ENCODE measurements at regions not wholly inside any gene's neighbourhood (a gene's known extent, or its start where the extent isn't known, plus 50 kb on each side); places are given as distances from the start of the nearest gene placed in this dataset.

DNA sequence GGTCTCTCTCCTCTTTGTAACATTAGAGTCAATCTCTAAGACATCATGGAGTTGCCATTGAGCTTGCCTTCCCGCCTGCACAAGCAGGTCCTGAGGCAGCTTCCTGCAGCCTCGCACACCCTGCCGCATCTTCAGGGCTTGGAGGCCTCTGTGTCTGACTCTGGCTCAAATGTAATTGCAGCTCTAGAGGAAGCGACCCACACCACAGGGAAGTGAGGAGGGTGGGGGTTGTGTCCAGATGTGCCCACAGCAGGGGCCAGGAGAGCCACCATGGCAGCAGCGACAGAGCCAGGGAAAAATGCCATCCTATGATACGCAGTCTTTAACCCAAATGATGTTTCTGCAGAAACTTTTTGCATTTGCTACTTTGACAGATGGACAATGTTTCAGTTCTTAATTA, 216.0 kb upstream of the ZNF32 start:
- WGBS, 2 experiments (ENCODE audit: extremely low coverage in 1 of 2, insufficient coverage in 1 of 2, insufficient read length in 1 of 2, insufficient replicate concordance in 2 of 2, low coverage in 1 of 2, low lambda C conversion rate in 2 of 2, missing lambda C conversion rate in 1 of 2) = 84% methylated on average over 6 of the region's 6 CpGs; no CpG with 5 or more reads in 1 of the 2 experiments
- H2BK5ac ChIP-seq (ENCODE audit: low read depth, low read length) = no peak overlapping the region
- ChIA-PET POLR2A (ENCODE audit: partially characterized antibody) (interaction anchor here (0.5 kb wide), 1 partner anchor 176 kb away, joined by 3 read pairs; no protein-coding TSS in a partner anchor), CTCF (ENCODE audit: partially characterized antibody) (interaction anchor here (1.6 kb wide), 1 partner anchor 99 kb away, joined by 3 read pairs; no protein-coding TSS in a partner anchor)
- H4K91ac ChIP-seq (replicated peaks; ENCODE audit: insufficient read length, low read length) = no peak overlapping the region
- no peak overlapping the region for H2AK5ac ChIP-seq (ENCODE audit: low read depth, low read length)
- H4K20me1 ChIP-seq (replicated peaks in 1 of 2; ENCODE audit: control insufficient read depth in 1 of 2, insufficient read depth in 2 of 2, low read length in 2 of 2) = no peaks in the 10 kb centered on the region
- no peak overlapping the region for H2BK12ac ChIP-seq (ENCODE audit: low read depth, low read length)
- no peaks in the 10 kb centered on the region; the same call in 1 of the 2 replicates for H3K23me2 ChIP-seq (ENCODE audit: low read depth, low read length)
- no peak overlapping the region for H3K23ac ChIP-seq (ENCODE audit: insufficient read length)
- no peaks in the 10 kb centered on the region for H3K79me2 ChIP-seq (ENCODE audit: control insufficient read depth in 1 of 2, insufficient read depth in 2 of 2, low read length in 2 of 2)
- no peak overlapping the region for H3K14ac ChIP-seq (ENCODE audit: insufficient read length)
- no peak overlapping the region for H3K9ac ChIP-seq (replicated peaks in 1 of 4; ENCODE audit: extremely low read depth in 1 of 4, low read depth in 3 of 4, low read length in 3 of 4)
- H3K27ac ChIP-seq (ENCODE audit: low read depth, low read length) = no peak overlapping the region
- no peak overlapping the region for H2BK120ac ChIP-seq (replicated peaks; ENCODE audit: low read depth, low read length)
- no peaks in the 10 kb centered on the region for H3K79me1 ChIP-seq (ENCODE audit: low read depth, low read length)
- H4K8ac ChIP-seq (ENCODE audit: extremely low read depth, insufficient read depth, low read length) = no peak overlapping the region
- no peak overlapping the region for H2BK15ac ChIP-seq (ENCODE audit: low read length)
- H3K4ac ChIP-seq (replicated peaks; ENCODE audit: insufficient read length, low read depth, low read length) = no peak overlapping the region
- FAIRE-seq (no peak), DNase-seq (ENCODE audit: low read depth in 1 of 2, low spot score in 2 of 2) (peak in 1 of 2 experiments; percentile 11)
- no peak overlapping the region for H2BK20ac ChIP-seq (ENCODE audit: low read length)
- no peaks in the 10 kb centered on the region for H3K36me3 ChIP-seq (ENCODE audit: control insufficient read depth in 2 of 4, insufficient read depth in 4 of 4, low read length in 3 of 4)
- H3K56ac ChIP-seq (replicated peaks; ENCODE audit: insufficient read length, low read depth, low read length) = no peak overlapping the region
- no peak overlapping the region for H2AFZ ChIP-seq (ENCODE audit: low read length)
- H3K4me1 ChIP-seq (replicated peaks in 1 of 4; ENCODE audit: control insufficient read depth in 3 of 4, insufficient read depth in 4 of 4, low read length in 3 of 4) = no peaks in the 10 kb centered on the region; a peak in 1 of 7 replicates
- H3K9me3 ChIP-seq (ENCODE audit: insufficient read depth in 2 of 2, low read depth in 1 of 2, low read length in 1 of 2) = no peaks in the 10 kb centered on the region
- no peak overlapping the region for H3K4me2 ChIP-seq (ENCODE audit: insufficient read depth in 1 of 2, low read depth in 2 of 2, low read length in 2 of 2)
- H3K4me3 ChIP-seq (ENCODE audit: extremely low read depth in 1 of 4, insufficient read depth in 2 of 4, low read depth in 3 of 4, low read length in 4 of 4) = no peak overlapping the region
- H4K5ac ChIP-seq (ENCODE audit: insufficient read length, low read depth, low read length) = no peak overlapping the region
- no peaks in the 10 kb centered on the region for H3K27me3 ChIP-seq (replicated peaks in 1 of 4; ENCODE audit: control insufficient read depth in 3 of 4, extremely low read depth in 1 of 4, insufficient read depth in 3 of 4, low read length in 3 of 4)
- H3K18ac ChIP-seq (ENCODE audit: extremely low read depth, low read length) = no peak overlapping the region
- TF ChIP-seq POLR2A (IDR thresholded peaks at IDR 0.05; ENCODE audit: control extremely low read depth in 1 of 2, low read depth in 2 of 2, low read length in 2 of 2) = no peak

Data from H1 (cell line).